B cell (primary cell): ENCODE measurements at regions not wholly inside any gene's neighbourhood (a gene's known extent, or its start where the extent isn't known, plus 50 kb on each side); places are given as distances from the start of the nearest gene placed in this dataset.

Experiments
- CTCF ChIP-seq: fragments of 200-600 bp; IDR thresholded peaks from one replicate; pipeline ENCODE4 v1.8.0; 2022; ENCODE audit warnings: antibody characterized with exemption, mild to moderate bottlenecking
- EZH2 ChIP-seq: IDR thresholded peaks from 2 replicates; pipeline ENCODE4 v1.6.1; 2012; ENCODE audit warnings: borderline replicate concordance, low read depth, mild to moderate bottlenecking, moderate library complexity, low read length; ENCODE audit not compliant: insufficient read depth, poor library complexity, severe bottlenecking

DNA sequence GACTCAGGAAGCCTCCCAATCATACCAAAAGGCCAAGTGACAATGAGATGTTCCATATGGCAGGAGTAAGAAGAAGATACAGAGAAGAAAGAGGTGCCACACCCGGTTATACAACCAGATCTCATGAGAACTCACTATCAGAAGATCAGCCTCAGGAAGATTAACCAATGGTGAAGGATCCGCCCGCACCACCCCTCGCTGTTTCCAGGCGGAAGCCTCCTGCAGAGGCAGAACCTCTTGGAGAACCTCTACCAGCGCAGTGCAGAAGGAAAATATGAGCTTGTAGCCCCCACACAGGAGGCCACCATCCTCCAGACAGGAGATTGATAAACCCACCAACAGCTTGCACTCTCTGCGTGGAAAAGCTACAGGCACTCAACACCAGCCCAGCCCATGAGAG is 245.1 kb downstream of the POTED start:
- TF ChIP-seq CTCF (no peak), EZH2 (no peak)
